Prostate gland (tissue), 2 donors: ENCODE measurements at regions not wholly inside any gene's neighbourhood (a gene's known extent, or its start where the extent isn't known, plus 50 kb on each side); places are given as distances from the start of the nearest gene placed in this dataset.

Source experiments
- CTCF ChIP-seq, 4 experiments: fragments of 200-600 bp in 2 of 4; fragments of 450-650 bp in 2 of 4; sonication (generic) in 2 of 4; IDR thresholded peaks; 1 replicate in 3 of 4; 2 replicates in 1 of 4; pipeline ENCODE4 v1.5.1; 2016 to 2019; ENCODE audit warnings: antibody characterized with exemption in 4 of 4, mild to moderate bottlenecking in 2 of 4, moderate library complexity in 2 of 4
- POLR2A ChIP-seq: fragments of 450-650 bp; IDR thresholded peaks from one replicate; pipeline ENCODE4 v1.6.1; 2016; ENCODE audit warnings: antibody characterized with exemption, mild to moderate bottlenecking

- no peak for TF ChIP-seq POLR2A
- no peak for TF ChIP-seq CTCF (IDR thresholded peaks at IDR 0.05)
Measured at GRCh38 chr3:191848818-191849217, 387.9 kb downstream of the PYDC2 start.
